ENCODE measurements at regions not wholly inside any gene's neighbourhood (a gene's known extent, or its start where the extent isn't known, plus 50 kb on each side); places are given as distances from the start of the nearest gene placed in this dataset.

GRCh38 chr2:223487214-223487846 lies 114.8 kb downstream of the SCG2 start:
- TF ChIP-seq CTCF (IDR thresholded peaks at IDR 0.05) = no peak
- TF ChIP-seq POLR2A (IDR thresholded peaks at IDR 0.05) = no peak
- TF ChIP-seq POLR2AphosphoS5 (IDR thresholded peaks at IDR 0.05) = peak in 3 of 4 donors; percentile 50 to 60 (median 57)
- no peak for TF ChIP-seq EP300 (IDR thresholded peaks at IDR 0.05)
